Lung (tissue), 11 donors: ENCODE measurements at regions not wholly inside any gene's neighbourhood (a gene's known extent, or its start where the extent isn't known, plus 50 kb on each side); places are given as distances from the start of the nearest gene placed in this dataset.

ENCODE experiments used
- ATAC-seq: fragments of 200-7000 bp; cut with Tn5 transposase; one replicate; pipeline ENCODE4 v1.9.1; 2020; ENCODE audit warnings: moderate number of reproducible peaks; ENCODE audit not compliant: insufficient read depth, low FRiP score
- DNase-seq, 3 donors: peaks; one replicate each; pipeline ENCODE4 v3.0.0-alpha.2; 2013 to 2017
- H3K27ac ChIP-seq, 2 donors: one replicate each; pipeline ENCODE4 v1.5.1; 2013; ENCODE audit warnings: mild to moderate bottlenecking in 2 of 2, moderate library complexity in 2 of 2, control low read depth in 1 of 2, inconsistent platforms in 1 of 2, low read depth in 1 of 2, low read length in 1 of 2
- H3K27me3 ChIP-seq, 3 donors: one replicate each; pipeline ENCODE4 v1.5.1; 2013; ENCODE audit warnings: low read length in 2 of 3; ENCODE audit not compliant: control insufficient read depth in 3 of 3, insufficient read depth in 3 of 3
- H3K36me3 ChIP-seq, 4 donors: one replicate each; pipeline ENCODE4 v1.5.1; 2013; ENCODE audit warnings: low read length in 4 of 4, mild to moderate bottlenecking in 1 of 4, moderate library complexity in 1 of 4; ENCODE audit not compliant: control insufficient read depth in 4 of 4, insufficient read depth in 4 of 4
- H3K4me1 ChIP-seq, 5 donors: one replicate each; pipeline ENCODE4 v1.5.1; 2013; ENCODE audit warnings: low read length in 5 of 5, mild to moderate bottlenecking in 2 of 5, moderate library complexity in 1 of 5; ENCODE audit not compliant: control insufficient read depth in 5 of 5, insufficient read depth in 5 of 5
- H3K4me3 ChIP-seq: one replicate; pipeline ENCODE4 v1.5.1; 2013; ENCODE audit warnings: mild to moderate bottlenecking, control low read depth, moderate library complexity
- H3K9ac ChIP-seq, 2 donors: one replicate each; pipeline ENCODE4 v1.5.1; 2013; ENCODE audit warnings: low read length in 2 of 2, control low read depth in 1 of 2; ENCODE audit not compliant: insufficient read depth in 1 of 2
- H3K9me3 ChIP-seq, 4 donors: one replicate each; pipeline ENCODE4 v1.5.1; 2013; ENCODE audit warnings: low read length in 3 of 4, mild to moderate bottlenecking in 1 of 4, moderate library complexity in 1 of 4; ENCODE audit not compliant: control insufficient read depth in 4 of 4, insufficient read depth in 3 of 4
- WGBS, 2 donors: extraction: QIAGEN DNeasy Blood & Tissue Kit; methylation state at CpG; one replicate each; pipeline ENCODE4 v1.1.7; 2013; 5-methylcytosine and 5-hydroxymethylcytosine counted together
- TF ChIP-seq, protein P1 (sequence below): IDR thresholded peaks from 2 replicates; pipeline ENCODE4 v1.5.1; 2012; ENCODE audit warnings: mild to moderate bottlenecking; ENCODE audit errors: control extremely low read depth, extremely low read depth
- donor health status: control.
- donor health status: control.
- donor health status: Bipolar disorder and iron deficiency.
- donor health status: healthy.
- donor health status: DM: yes; HTN: yes; CAD: no.

DNA sequence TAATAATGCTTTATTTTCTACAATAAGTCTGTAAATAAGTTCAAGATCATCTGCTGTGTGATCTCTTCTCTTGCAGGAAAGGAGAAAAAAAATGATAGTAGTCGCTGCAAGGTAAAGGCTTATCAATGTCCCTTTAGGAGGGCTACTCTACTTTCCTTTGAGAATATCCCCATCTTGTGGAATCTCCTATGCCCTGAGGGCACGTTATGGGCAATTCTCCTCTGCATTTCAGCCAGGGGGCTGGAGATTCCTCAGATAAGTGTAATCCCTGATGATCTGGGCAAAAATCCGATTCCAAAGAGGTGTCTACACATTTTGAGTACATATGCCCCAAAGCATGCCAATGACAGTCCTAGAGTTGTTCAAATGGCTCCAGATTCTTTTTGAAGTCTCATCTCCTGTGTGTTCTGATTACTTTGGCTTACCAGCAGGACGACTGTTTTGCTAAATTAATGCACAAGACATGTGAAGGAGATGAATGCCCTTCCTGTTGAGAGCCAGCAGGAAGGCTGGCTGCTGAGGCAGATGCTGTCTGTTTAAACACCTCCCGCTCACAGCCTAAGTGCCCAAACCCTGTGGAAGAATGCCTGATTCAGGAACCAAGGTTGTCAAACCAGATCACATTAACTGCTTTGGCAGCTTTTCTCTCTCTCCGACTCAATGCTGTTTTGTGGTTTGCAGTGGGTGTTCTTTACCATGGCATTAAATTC is 171.2 kb upstream of the COL1A2 start:
- H3K9me3 ChIP-seq: no peaks in the 10 kb centered on the region
- ATAC-seq: no peak
- no peaks in the 10 kb centered on the region for H3K36me3 ChIP-seq
- no peak overlapping the region for H3K27ac ChIP-seq
- H3K9ac ChIP-seq: no peak overlapping the region
- no peaks in the 10 kb centered on the region for H3K27me3 ChIP-seq
- 35 to 58% methylated on average over 6 of the region's 6 CpGs for WGBS, 2 donors
- no peak overlapping the region for H3K4me3 ChIP-seq
- TF ChIP-seq, protein P1, sequence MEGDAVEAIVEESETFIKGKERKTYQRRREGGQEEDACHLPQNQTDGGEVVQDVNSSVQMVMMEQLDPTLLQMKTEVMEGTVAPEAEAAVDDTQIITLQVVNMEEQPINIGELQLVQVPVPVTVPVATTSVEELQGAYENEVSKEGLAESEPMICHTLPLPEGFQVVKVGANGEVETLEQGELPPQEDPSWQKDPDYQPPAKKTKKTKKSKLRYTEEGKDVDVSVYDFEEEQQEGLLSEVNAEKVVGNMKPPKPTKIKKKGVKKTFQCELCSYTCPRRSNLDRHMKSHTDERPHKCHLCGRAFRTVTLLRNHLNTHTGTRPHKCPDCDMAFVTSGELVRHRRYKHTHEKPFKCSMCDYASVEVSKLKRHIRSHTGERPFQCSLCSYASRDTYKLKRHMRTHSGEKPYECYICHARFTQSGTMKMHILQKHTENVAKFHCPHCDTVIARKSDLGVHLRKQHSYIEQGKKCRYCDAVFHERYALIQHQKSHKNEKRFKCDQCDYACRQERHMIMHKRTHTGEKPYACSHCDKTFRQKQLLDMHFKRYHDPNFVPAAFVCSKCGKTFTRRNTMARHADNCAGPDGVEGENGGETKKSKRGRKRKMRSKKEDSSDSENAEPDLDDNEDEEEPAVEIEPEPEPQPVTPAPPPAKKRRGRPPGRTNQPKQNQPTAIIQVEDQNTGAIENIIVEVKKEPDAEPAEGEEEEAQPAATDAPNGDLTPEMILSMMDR: no peak
- DNase-seq: peak in 2 of 3 donors; percentile 18 to 26
- peaks cover 0 to 1% (median 0%) of the 10 kb centered on the region in 5 donors for H3K4me1 ChIP-seq

DNA sequence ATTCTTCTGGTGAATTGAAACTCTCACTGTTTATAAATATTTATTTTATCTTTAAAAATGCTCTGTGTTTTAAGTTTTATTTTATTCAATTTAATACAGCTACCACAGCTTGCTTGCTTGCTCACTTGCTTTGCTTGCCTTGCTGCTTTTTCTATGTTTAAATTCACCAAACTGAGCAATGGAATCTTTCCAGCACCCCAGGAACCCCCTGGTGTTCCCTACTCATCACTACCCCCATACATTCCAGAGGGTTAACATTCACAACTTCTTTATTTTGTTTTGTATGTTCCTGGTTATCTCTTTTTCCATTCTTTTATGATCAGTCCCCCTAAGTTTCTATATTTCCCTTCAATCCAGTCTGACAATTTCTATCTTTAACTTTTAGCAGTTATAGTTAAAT is 166.5 kb upstream of the COL1A2 start:
- H3K4me1 ChIP-seq: peaks cover 0 to 1% (median 0%) of the 10 kb centered on the region in 5 donors
- no peak for DNase-seq
- no peak overlapping the region for H3K4me3 ChIP-seq
- no peaks in the 10 kb centered on the region for H3K27me3 ChIP-seq
- no peak overlapping the region for H3K9ac ChIP-seq
- no peaks in the 10 kb centered on the region for H3K9me3 ChIP-seq
- ATAC-seq: no peak
- no peaks in the 10 kb centered on the region for H3K36me3 ChIP-seq
- TF ChIP-seq, protein P1: no peak
- H3K27ac ChIP-seq: no peak overlapping the region

DNA sequence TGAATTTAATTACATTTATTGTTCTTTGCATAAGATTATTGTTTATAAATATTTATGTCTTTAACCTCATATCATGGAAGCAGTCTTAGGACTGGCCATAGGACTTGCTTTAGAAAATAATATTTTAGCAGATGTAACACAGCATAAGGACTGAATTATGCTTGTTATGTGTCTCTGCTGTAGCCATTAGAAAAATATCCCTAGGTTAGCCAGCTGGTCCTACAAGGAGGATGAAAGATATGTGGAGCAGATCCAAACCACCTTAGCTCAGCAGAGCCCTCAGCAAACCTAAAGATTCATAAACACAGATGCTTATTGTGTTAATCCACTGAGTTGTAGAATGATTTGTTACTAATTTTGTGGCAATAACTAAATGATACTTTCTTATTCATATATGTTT is 166.0 kb upstream of the COL1A2 start:
- Histone ChIP-seq H3K4me3 (no peak overlapping the region), H3K27ac (no peak overlapping the region), H3K27me3 (no peaks in the 10 kb centered on the region), H3K9ac (no peak overlapping the region), H3K9me3 (no peaks in the 10 kb centered on the region), H3K36me3 (no peaks in the 10 kb centered on the region), H3K4me1 (peaks cover 0 to under 1% (median 0%) of the 10 kb centered on the region in 5 donors)
- TF ChIP-seq, protein P1: no peak
- no peak for ATAC-seq
- no peak for DNase-seq

DNA sequence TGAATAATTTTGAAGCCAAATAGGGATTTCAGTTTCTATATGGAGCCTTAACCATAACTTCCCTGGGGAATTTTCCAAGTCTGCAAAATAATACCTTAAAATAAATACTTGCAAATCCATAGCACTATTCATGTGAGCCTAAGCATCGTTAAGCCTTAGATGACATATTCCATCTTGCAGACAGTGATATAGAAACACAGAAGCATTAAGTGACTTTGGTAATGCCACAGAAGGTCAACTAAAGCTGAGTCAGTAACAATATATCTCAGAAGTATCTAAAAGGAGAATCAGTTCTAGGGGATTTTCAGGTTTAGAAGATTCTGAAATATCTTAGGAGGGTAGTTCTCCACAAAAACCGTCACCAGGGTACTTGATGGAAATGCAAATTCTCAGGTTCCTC is 163.4 kb upstream of the COL1A2 start:
- no peaks in the 10 kb centered on the region for H3K9me3 ChIP-seq
- H3K27me3 ChIP-seq: no peaks in the 10 kb centered on the region
- 82 to 86% methylated on average over 2 of the region's 2 CpGs for WGBS, 2 donors
- no peak for ATAC-seq
- no peak overlapping the region for H3K4me3 ChIP-seq
- DNase-seq: no peak
- no peak overlapping the region for H3K27ac ChIP-seq
- no peaks in the 10 kb centered on the region for H3K36me3 ChIP-seq
- TF ChIP-seq, protein P1: no peak
- no peaks in the 10 kb centered on the region for H3K4me1 ChIP-seq
- H3K9ac ChIP-seq: no peak overlapping the region
